Activated CD8-positive, alpha-beta memory T cell treated with anti-CD3 and anti-CD28 coated beads, Interleukin-2, amount 10 ng/mL, durations not matched to agents 7 days and 5 days (primary cell): ENCODE measurements at regions not wholly inside any gene's neighbourhood (a gene's known extent, or its start where the extent isn't known, plus 50 kb on each side); places are given as distances from the start of the nearest gene placed in this dataset.

Experiments
- ATAC-seq: fragments of 150-1000 bp; cut with Tn5 transposase; one replicate; pipeline ENCODE4 v1.10.0; 2021; ENCODE audit warnings: moderate library complexity
- CTCF ChIA-PET: fragments of 350-600 bp; sonication (Branson Sonifier 250); formaldehyde crosslinking; loops from one replicate; lab custom pipeline; 2021; ENCODE audit warnings: antibody characterized with exemption; lab: Charles Lee
- DNase-seq: peaks from one replicate; pipeline ENCODE4 v3.0.0-alpha.2; 2020
- H3K27ac Mint-ChIP-seq: one replicate; pipeline ENCODE4 v1.8.0; 2021; ENCODE audit warnings: mild to moderate bottlenecking, mixed read lengths
- H3K27me3 Mint-ChIP-seq: one replicate; pipeline ENCODE4 v1.8.0; 2021; ENCODE audit warnings: mixed read lengths
- H3K36me3 Mint-ChIP-seq: one replicate; pipeline ENCODE4 v1.8.0; 2021; ENCODE audit warnings: mild to moderate bottlenecking, mixed read lengths
- H3K4me1 Mint-ChIP-seq: one replicate; pipeline ENCODE4 v1.8.0; 2021; ENCODE audit warnings: mixed read lengths
- H3K4me3 Mint-ChIP-seq: one replicate; pipeline ENCODE4 v1.8.0; 2021; ENCODE audit warnings: mild to moderate bottlenecking, moderate library complexity, mixed read lengths
- H3K9me3 Mint-ChIP-seq: one replicate; pipeline ENCODE4 v1.8.0; 2022; ENCODE audit warnings: low read depth, mixed read lengths

DNA sequence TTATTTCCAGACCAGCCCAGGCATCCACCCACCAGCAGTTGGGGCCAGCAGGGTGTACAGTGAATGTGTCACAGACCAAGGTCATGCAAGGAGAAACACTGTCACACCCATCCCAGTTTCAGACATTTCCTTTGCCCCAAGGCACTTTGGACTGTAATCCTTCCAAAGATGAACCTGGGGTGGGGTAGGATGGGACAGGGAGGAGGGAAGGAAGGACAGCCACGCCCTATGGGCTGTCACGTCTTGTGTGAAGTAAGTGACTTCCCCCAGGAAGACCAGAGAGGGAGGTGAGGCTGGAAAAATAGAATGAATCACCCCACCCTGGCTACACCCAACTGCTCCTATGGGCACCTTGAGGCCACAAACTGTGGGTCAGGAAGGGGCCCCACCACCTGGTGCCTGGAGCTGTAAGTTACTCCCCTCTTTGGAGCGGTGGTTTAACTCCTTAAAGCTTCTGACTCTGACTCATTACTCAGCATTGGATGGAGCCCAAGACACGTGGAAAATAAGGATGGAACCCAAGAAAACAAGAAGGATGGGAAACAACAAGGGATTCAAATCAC is 349.9 kb upstream of the KLF3 start:
- CTCF ChIA-PET, result interaction anchor here (0.9 to 1.4 kb wide), 4 partner anchors 12 to 361 kb away, joined by 3 to 4 read pairs (median 3); no protein-coding TSS in a partner anchor
- H3K4me3 Mint-ChIP-seq, result no peak overlapping the region
- H3K36me3 Mint-ChIP-seq, result peaks cover 10% of the 10 kb centered on the region
- peaks cover 35% of the 10 kb centered on the region for H3K27me3 Mint-ChIP-seq
- no peak for ATAC-seq
- peaks cover 4% of the 10 kb centered on the region for H3K9me3 Mint-ChIP-seq
- DNase-seq, result no peak
- no peak overlapping the region for H3K27ac Mint-ChIP-seq
- H3K4me1 Mint-ChIP-seq, result peaks cover 46% of the 10 kb centered on the region

DNA sequence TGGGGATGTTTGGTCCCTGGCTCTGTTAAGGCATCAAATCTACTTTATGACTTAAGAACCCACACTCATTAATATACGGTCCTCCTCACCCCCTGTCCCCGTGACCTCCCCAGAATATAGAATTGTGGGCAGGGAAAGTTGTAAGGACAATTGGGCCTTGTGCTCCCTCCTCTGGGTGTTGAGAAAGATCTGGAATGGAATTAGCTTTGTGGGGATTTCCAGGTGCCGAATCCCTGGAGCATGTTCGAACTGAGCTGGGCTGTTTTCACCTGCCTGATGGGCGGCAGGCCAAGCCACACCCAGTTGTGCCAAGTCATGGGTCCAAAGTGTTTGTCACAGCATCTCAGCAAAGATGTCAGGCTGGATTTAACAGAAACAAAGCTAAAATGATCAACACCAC is 349.3 kb upstream of the KLF3 start:
- no peak for DNase-seq
- Mint-ChIP-seq H3K27me3 (peaks cover 29% of the 10 kb centered on the region), H3K4me1 (peaks cover 45% of the 10 kb centered on the region), H3K9me3 (peaks cover 4% of the 10 kb centered on the region), H3K27ac (no peak overlapping the region), H3K36me3 (peaks cover 8% of the 10 kb centered on the region), H3K4me3 (no peak overlapping the region)
- CTCF ChIA-PET, result interaction anchor here (0.9 to 1.4 kb wide), 5 partner anchors 12 to 417 kb away, joined by 3 to 4 read pairs (median 3); no protein-coding TSS in a partner anchor
- ATAC-seq, result no peak

DNA sequence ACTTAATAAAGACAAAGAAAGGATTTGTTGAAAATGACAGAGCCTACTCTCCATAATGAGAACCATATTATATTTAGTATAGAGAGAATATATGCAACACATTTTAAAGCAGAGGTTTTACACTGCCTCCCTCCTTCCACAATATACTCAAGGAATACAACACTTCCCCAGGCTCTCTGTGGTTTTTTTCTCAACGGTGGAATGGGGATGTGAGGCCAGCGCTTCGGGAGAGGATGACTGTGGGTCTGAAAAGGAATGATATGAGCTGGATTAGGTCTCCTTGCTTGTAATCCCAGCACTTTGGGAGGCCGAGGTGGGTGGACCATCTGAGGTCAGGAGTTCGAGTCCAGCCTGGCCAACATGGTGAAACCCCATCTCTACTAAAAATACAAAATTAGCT is 348.7 kb upstream of the KLF3 start:
- H3K9me3 Mint-ChIP-seq, result peaks cover 4% of the 10 kb centered on the region
- ATAC-seq (no peak), DNase-seq (no peak)
- peaks cover 8% of the 10 kb centered on the region for H3K36me3 Mint-ChIP-seq
- H3K4me3 Mint-ChIP-seq, result no peak overlapping the region
- H3K4me1 Mint-ChIP-seq, result peaks cover 45% of the 10 kb centered on the region
- peaks cover 27% of the 10 kb centered on the region for H3K27me3 Mint-ChIP-seq
- CTCF ChIA-PET, result interaction anchor here (0.9 to 1.4 kb wide), 5 partner anchors 13 to 416 kb away, joined by 3 to 4 read pairs (median 3); no protein-coding TSS in a partner anchor
- H3K27ac Mint-ChIP-seq, result no peak overlapping the region

DNA sequence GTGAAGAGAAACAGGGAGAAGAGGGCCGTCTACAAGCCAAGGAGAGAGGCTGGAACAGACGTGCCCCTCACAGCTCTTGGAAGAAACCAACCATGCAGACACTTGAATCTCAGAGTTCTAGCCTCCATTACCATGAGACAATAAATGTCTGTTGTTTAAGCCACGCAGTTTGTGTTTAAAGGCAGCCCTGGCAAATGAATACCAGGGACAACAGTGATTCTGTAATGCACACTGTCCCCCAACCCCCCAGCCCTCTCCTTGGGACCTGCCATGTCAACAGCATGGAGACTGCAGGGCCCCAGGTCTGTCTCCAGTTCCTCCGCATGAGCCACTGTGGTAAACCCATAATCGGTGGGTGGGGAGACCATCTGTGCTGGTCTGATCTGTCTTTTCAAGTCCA is 348.0 kb upstream of the KLF3 start:
- Mint-ChIP-seq H3K36me3 (peaks cover 7% of the 10 kb centered on the region), H3K9me3 (peaks cover 3% of the 10 kb centered on the region), H3K27me3 (peaks cover 22% of the 10 kb centered on the region), H3K4me3 (no peak overlapping the region), H3K27ac (no peak overlapping the region), H3K4me1 (peaks cover 43% of the 10 kb centered on the region)
- ATAC-seq, result no peak
- CTCF ChIA-PET, result interaction anchor here (1.2 to 5.7 kb wide), 3 partner anchors 138 to 415 kb away, joined by 3 to 63 read pairs (median 5); no protein-coding TSS in a partner anchor
- no peak for DNase-seq

DNA sequence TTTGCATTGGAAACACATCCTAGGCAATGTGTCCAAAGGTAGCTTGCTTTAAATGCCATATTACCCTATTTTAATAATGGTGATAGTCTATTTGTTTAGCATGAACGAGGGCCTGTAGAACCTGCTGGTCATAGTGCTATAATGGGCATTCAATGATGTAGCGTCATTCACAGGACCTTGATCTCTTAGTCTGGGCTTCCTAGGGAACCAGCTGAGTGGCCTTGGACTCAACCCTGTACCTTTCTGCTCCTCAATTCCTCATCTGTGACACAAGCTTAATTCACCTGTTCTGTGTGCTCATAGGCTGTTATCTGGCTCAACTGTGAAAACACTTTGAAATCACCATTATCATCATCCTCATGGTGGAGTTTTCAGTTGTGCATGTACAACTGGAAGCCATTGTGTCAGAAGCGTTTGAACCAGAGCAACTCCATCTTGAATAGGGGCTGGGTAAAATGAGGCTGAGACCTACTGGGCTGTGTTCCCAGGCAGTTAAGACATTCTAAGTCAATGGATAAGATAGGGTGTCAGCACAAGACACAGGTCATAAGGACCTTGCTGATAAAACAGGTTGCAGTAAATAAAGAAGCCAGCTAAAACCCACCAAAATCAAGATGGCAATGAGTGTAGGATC is 346.8 kb upstream of the KLF3 start:
- Mint-ChIP-seq H3K4me1 (peaks cover 37% of the 10 kb centered on the region), H3K36me3 (peaks cover 5% of the 10 kb centered on the region), H3K9me3 (peaks cover under 1% of the 10 kb centered on the region), H3K27ac (no peak overlapping the region), H3K4me3 (no peak overlapping the region), H3K27me3 (peaks cover 19% of the 10 kb centered on the region)
- CTCF ChIA-PET, result interaction anchor here (1.6 to 5.7 kb wide), 2 partner anchors 139 to 358 kb away, joined by 5 to 63 read pairs; no protein-coding TSS in a partner anchor
- ATAC-seq (no peak), DNase-seq (no peak)

DNA sequence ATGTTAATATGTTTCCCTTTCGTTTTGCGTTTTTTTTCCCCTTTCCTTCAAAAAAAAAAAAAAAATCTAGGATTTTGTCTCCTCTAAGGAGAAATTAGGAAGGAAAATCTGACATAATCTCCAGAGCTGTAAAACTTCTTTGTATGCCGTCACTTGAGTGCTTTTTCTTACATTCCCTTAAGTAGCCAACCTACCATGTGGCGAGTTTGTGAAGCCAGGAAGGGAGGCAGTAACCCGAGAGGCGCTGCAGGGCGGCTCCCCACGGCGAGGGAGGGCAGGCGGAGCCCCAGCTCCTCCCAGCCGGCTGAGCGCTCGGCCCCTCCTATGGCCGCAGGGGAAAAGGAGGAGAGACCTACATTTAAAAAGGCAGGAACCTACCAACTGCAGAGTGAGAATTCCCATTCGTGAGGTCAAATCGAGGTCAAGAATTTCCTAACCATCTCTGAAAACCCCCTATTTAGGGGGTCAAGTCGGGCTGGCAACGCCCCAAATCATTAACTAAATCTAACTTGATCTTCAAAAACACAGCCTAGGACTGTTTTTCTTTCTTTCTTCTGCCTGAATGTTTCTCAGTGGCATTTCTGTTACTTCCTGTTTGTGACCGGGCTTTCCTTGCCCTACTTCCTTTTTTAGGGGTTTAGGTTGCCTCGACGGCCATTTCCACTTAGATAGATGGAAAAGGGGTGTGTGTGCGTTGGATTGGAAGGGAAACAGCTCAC is 345.1 kb upstream of the KLF3 start:
- H3K27ac Mint-ChIP-seq, result peak overlapping the region; percentile 84
- peak overlapping the region; percentile 62 for H3K4me3 Mint-ChIP-seq
- H3K9me3 Mint-ChIP-seq, result no peaks in the 10 kb centered on the region
- H3K27me3 Mint-ChIP-seq, result peaks cover 7% of the 10 kb centered on the region
- ATAC-seq (peak; percentile 95), DNase-seq (peak; percentile 84)
- no peaks in the 10 kb centered on the region for H3K36me3 Mint-ChIP-seq
- CTCF ChIA-PET, result interaction anchor here (0.6 to 5.7 kb wide), 27 partner anchors 9 to 485 kb away, joined by 3 to 64 read pairs (median 6); partner anchors contain the start of gene TLR1
- peaks cover 35% of the 10 kb centered on the region for H3K4me1 Mint-ChIP-seq

DNA sequence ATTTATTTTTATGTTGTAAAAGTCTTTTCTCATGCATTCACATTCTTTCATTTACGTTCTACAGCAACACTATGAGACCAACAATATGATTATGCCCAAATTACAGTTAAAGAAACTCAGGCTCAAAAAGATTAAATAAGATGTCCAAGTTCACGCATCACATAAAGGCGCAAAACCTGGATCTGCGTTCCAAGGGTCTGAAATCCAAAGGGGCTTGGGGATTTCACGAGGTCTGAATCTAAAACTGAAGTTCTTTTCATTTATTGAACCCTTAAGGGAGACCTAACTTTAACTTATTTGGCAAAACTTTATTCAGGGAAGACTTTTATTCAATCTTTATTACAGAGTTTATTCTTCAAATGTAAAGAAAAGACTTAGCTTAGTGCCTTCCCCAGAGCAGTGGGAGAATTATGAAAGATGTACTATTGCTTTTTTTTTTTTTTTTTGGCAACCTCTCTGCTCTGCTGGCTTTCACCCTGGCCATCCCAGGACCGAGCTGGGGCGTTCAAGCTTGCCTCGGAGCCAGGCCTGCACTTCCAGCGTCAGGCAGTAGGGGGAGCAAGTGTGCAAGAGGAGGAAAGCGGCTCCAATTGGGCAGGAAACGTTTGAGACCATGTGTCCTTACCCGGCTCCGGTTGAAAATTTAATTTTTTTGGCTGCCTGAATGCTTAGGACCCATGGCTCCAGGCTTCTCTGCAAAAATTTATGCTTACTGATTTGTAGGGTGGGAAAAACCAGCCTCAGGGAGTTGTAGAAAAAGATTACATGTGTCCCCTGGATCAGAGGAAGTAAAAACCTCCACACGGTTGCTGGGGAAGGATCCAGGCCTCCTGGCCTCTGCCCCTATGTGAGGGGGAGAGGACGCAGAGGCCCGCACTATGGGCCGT is 344.3 kb upstream of the KLF3 start:
- ATAC-seq, result peak; percentile 66
- Mint-ChIP-seq H3K27me3 (peaks cover 8% of the 10 kb centered on the region), H3K4me3 (peak overlapping the region; percentile 62), H3K9me3 (no peaks in the 10 kb centered on the region), H3K27ac (peak overlapping the region; percentile 84), H3K4me1 (peaks cover 30% of the 10 kb centered on the region), H3K36me3 (no peaks in the 10 kb centered on the region)
- CTCF ChIA-PET, result interaction anchor here (0.6 to 5.7 kb wide), 35 partner anchors 10 to 485 kb away, joined by 3 to 64 read pairs (median 5); partner anchors contain the start of gene TLR1
- DNase-seq, result peak; percentile 93

DNA sequence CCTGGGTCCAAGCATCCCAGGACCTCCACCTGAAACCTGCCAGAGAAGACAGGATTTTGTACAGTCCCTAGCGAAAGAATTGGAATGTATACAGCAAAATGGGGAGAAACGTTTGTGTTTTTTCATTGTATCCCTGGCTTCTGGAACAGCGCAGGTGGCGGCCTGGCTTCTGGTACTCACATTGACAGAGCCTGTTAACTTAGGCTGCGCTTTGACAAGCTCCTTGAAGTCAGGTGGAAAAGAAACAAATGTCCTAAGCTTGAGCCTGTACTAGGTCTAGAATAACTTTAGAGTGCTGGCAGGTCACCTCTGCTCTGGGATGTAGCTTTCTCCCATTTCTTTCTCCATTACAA is 343.7 kb upstream of the KLF3 start:
- Mint-ChIP-seq H3K27ac (no peak overlapping the region), H3K4me3 (no peak overlapping the region), H3K36me3 (no peaks in the 10 kb centered on the region), H3K9me3 (no peaks in the 10 kb centered on the region), H3K4me1 (peaks cover 30% of the 10 kb centered on the region), H3K27me3 (peaks cover 7% of the 10 kb centered on the region)
- CTCF ChIA-PET, result interaction anchor here (0.7 to 5.7 kb wide), 19 partner anchors 10 to 409 kb away, joined by 3 to 64 read pairs (median 9); no protein-coding TSS in a partner anchor
- ATAC-seq (no peak), DNase-seq (no peak)

DNA sequence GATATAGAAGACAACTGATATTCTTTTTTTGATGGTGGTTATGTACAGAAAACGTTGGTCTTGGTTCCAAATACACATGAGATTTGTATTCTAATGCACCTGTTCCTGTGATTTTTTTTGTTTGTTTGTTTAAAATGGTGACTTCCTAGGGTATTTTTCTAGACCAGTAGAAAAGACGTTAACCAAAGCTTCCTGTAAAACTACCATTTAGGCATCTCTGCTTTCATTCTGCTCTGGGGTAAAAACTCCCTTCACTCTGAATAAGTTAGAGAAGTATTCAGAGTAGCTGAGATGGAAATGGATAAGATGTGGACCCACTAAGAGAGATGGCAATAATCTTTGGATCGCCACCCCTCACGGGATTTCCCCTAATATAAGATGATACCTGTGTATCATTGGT is 343.2 kb upstream of the KLF3 start:
- no peaks in the 10 kb centered on the region for H3K9me3 Mint-ChIP-seq
- DNase-seq, result no peak
- ATAC-seq, result no peak
- H3K4me3 Mint-ChIP-seq, result no peak overlapping the region
- H3K36me3 Mint-ChIP-seq, result no peaks in the 10 kb centered on the region
- H3K27me3 Mint-ChIP-seq, result peaks cover 7% of the 10 kb centered on the region
- H3K4me1 Mint-ChIP-seq, result peaks cover 30% of the 10 kb centered on the region
- no peak overlapping the region for H3K27ac Mint-ChIP-seq
- CTCF ChIA-PET, result interaction anchor here (1.1 to 5.7 kb wide), 12 partner anchors 10 to 409 kb away, joined by 3 to 64 read pairs (median 11); no protein-coding TSS in a partner anchor

DNA sequence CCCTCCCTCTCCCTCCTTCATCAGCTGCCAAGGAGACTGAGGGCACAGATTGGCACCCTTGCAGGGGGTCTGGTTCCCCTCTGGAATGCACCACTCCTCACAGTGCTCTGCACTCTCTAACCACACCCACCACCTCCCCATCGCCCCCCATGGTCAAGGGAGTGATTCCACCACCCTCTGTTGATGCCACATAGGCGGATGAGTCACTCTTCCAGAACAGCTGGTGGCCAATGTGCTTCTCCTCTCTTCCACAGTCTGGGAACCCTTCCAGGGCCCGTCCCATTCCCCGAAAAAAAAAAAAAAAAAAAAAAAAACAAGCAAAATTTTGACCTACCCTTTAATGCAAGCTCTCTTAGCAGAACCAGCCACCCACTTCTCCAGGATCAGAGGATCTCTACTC is 341.3 kb upstream of the KLF3 start:
- Mint-ChIP-seq H3K27me3 (peaks cover 7% of the 10 kb centered on the region), H3K4me1 (peaks cover 29% of the 10 kb centered on the region), H3K9me3 (no peaks in the 10 kb centered on the region), H3K4me3 (no peak overlapping the region), H3K36me3 (peaks cover 2% of the 10 kb centered on the region), H3K27ac (no peak overlapping the region)
- DNase-seq, result no peak
- no peak for ATAC-seq
- CTCF ChIA-PET, result interaction anchor here (1.0 to 4.9 kb wide), 4 partner anchors 13 to 354 kb away, joined by 3 to 64 read pairs (median 4); no protein-coding TSS in a partner anchor

DNA sequence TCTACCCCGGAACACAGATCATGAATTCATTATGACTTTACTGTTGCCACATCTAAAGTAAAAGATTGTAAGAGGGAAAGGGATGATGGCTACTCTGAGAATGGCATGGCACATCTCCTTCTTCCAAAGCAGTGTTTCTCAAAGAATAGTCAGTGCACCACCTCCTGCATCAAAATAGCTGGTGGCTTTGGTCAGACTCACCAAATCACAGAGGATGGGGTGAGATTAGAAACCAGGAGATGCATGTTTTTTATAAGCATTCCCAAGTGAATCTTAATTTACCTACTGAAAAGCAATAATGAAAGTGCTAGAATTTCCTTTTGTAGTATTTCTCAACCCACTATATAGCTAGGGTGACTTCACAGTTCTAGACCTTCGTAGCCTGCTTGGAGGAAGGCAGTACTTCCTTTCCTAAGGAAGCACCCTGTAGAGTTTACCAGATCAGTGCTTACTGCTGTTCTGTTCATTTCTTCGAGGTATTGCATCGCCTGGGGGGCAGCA is 340.8 kb upstream of the KLF3 start:
- H3K27me3 Mint-ChIP-seq, result peaks cover 7% of the 10 kb centered on the region
- CTCF ChIA-PET, result interaction anchor here (1.0 to 1.8 kb wide), 4 partner anchors 13 to 353 kb away, joined by 3 to 7 read pairs (median 4); no protein-coding TSS in a partner anchor
- H3K36me3 Mint-ChIP-seq, result peaks cover 2% of the 10 kb centered on the region
- peaks cover 27% of the 10 kb centered on the region for H3K4me1 Mint-ChIP-seq
- no peaks in the 10 kb centered on the region for H3K9me3 Mint-ChIP-seq
- no peak overlapping the region for H3K4me3 Mint-ChIP-seq
- no peak for DNase-seq
- no peak overlapping the region for H3K27ac Mint-ChIP-seq
- no peak for ATAC-seq
